IMR-90 (cell line): ENCODE measurements at regions not wholly inside any gene's neighbourhood (a gene's known extent, or its start where the extent isn't known, plus 50 kb on each side); places are given as distances from the start of the nearest gene placed in this dataset.

Source experiments
- ATAC-seq: fragments of 200-7000 bp; cut with Tn5 transposase; 2 replicates; pipeline ENCODE4 v1.9.1; 2020; ENCODE audit warnings: low read depth, mild to moderate bottlenecking, moderate library complexity
- BruUV-seq: library from RNA; stranded (reverse); fragments of 400-500 nt; replicated peaks from 2 replicates; lab custom pipeline; 2021; lab: Mats Ljungman, UMichigan
- CTCF ChIA-PET: fragments of 300-600 bp; formaldehyde crosslinking; extraction: SDS; loops from one replicate; lab custom pipeline; 2021; ENCODE audit warnings: antibody characterized with exemption; lab: Yijun Ruan, JAX
- POLR2A ChIA-PET: fragments of 300-600 bp; sonication (Branson Sonifier 250); formaldehyde crosslinking; loops from one replicate; lab custom pipeline; 2022; ENCODE audit warnings: antibody characterized with exemption; ENCODE audit not compliant: unreplicated experiment; lab: Charles Lee
- DNase-seq: peaks from one replicate; pipeline ENCODE4 v3.0.0; 2013
- H2AFZ ChIP-seq: replicated peaks from 2 replicates; pipeline ENCODE3; 2013; ENCODE audit warnings: low read length, mild to moderate bottlenecking; ENCODE audit not compliant: poor library complexity
- H2AK5ac ChIP-seq: 2 replicates; pipeline ENCODE4 v1.6.1; 2013; ENCODE audit warnings: low read depth, low read length, inconsistent platforms
- H2AK9ac ChIP-seq: replicated peaks from 2 replicates; pipeline ENCODE3; 2013; ENCODE audit warnings: mild to moderate bottlenecking, low read depth, low read length, moderate library complexity; ENCODE audit not compliant: poor library complexity
- H2BK120ac ChIP-seq: 2 replicates; pipeline ENCODE4 v1.6.1; 2013; ENCODE audit warnings: low read depth, low read length, inconsistent platforms
- H2BK15ac ChIP-seq: 3 replicates; pipeline ENCODE4 v1.6.1; 2013; ENCODE audit warnings: low read depth, low read length, inconsistent platforms
- H2BK20ac ChIP-seq: 2 replicates; pipeline ENCODE4 v1.6.1; 2013; ENCODE audit warnings: low read depth, mild to moderate bottlenecking, inconsistent platforms, low read length, moderate library complexity
- H2BK5ac ChIP-seq: 2 replicates; pipeline ENCODE4 v1.6.1; 2013; ENCODE audit warnings: mild to moderate bottlenecking, low read depth, low read length, inconsistent platforms; ENCODE audit not compliant: poor library complexity, severe bottlenecking
- H3K14ac ChIP-seq: replicated peaks from 2 replicates; pipeline ENCODE4 v1.6.1; 2013; ENCODE audit warnings: low read depth, low read length, inconsistent platforms
- H3K18ac ChIP-seq: 2 replicates; pipeline ENCODE4 v1.6.1; 2013; ENCODE audit warnings: low read depth, low read length, control low read depth
- H3K23ac ChIP-seq: 2 replicates; pipeline ENCODE4 v1.6.1; 2013; ENCODE audit warnings: low read depth, low read length, inconsistent platforms
- H3K27ac ChIP-seq: 2 replicates; pipeline ENCODE4 v1.5.1; 2013; ENCODE audit warnings: mild to moderate bottlenecking, control low read depth, low read length; ENCODE audit not compliant: insufficient read depth
- H3K27me3 ChIP-seq: 2 replicates; pipeline ENCODE4 v1.6.1; 2013; ENCODE audit warnings: low read length; ENCODE audit not compliant: control insufficient read depth, insufficient read depth
- H3K36me3 ChIP-seq: 2 replicates; pipeline ENCODE4 v1.6.1; 2013; ENCODE audit warnings: low read length, mixed read lengths; ENCODE audit not compliant: control insufficient read depth, insufficient read depth
- H3K4ac ChIP-seq: 2 replicates; pipeline ENCODE4 v1.6.1; 2013; ENCODE audit warnings: low read depth, low read length, inconsistent platforms
- H3K4me1 ChIP-seq: 2 replicates; pipeline ENCODE4 v1.6.1; 2013; ENCODE audit warnings: low read length, mixed read lengths; ENCODE audit not compliant: control insufficient read depth, insufficient read depth
- H3K4me2 ChIP-seq: 2 replicates; pipeline ENCODE4 v1.6.1; 2013; ENCODE audit warnings: low read depth, mild to moderate bottlenecking, control low read depth, low read length, moderate library complexity
- H3K4me3 ChIP-seq: 2 replicates; pipeline ENCODE4 v1.5.1; 2013; ENCODE audit warnings: low read depth, mild to moderate bottlenecking, control low read depth, low read length, moderate library complexity; ENCODE audit not compliant: insufficient read depth
- H3K56ac ChIP-seq: 2 replicates; pipeline ENCODE4 v1.6.1; 2013; ENCODE audit warnings: low read length, inconsistent platforms; ENCODE audit not compliant: insufficient read depth; ENCODE audit errors: extremely low read depth
- H3K79me1 ChIP-seq, 2 experiments: 2 replicates each; pipeline ENCODE4 v1.6.1; 2013; ENCODE audit warnings: low read length in 2 of 2, inconsistent platforms in 1 of 2, low read depth in 1 of 2
- H3K9ac ChIP-seq: 2 replicates; pipeline ENCODE4 v1.6.1; 2013; ENCODE audit warnings: low read depth, low read length, control low read depth
- H3K9me1 ChIP-seq: 2 replicates; pipeline ENCODE4 v1.6.1; 2013; ENCODE audit warnings: low read length, inconsistent platforms; ENCODE audit not compliant: insufficient read depth
- H3K9me3 ChIP-seq: 2 replicates; pipeline ENCODE4 v1.6.1; 2013; ENCODE audit warnings: low read length; ENCODE audit not compliant: control insufficient read depth, insufficient read depth
- H4K20me1 ChIP-seq: 2 replicates; pipeline ENCODE4 v1.6.1; 2013; ENCODE audit warnings: low read length, inconsistent platforms; ENCODE audit not compliant: insufficient read depth
- H4K5ac ChIP-seq: 2 replicates; pipeline ENCODE4 v1.6.1; 2013; ENCODE audit warnings: mild to moderate bottlenecking, low read depth, low read length, control low read depth
- H4K8ac ChIP-seq, 2 experiments: 2 replicates each; pipeline ENCODE4 v1.6.1; 2013; ENCODE audit warnings: low read depth in 2 of 2, low read length in 2 of 2, control low read depth in 1 of 2, inconsistent platforms in 1 of 2
- H4K91ac ChIP-seq: 2 replicates; pipeline ENCODE4 v1.6.1; 2013; ENCODE audit warnings: low read depth, low read length, inconsistent platforms; ENCODE audit not compliant: insufficient read depth
- FOS ChIP-seq: fragments of 150-350 bp; IDR thresholded peaks from 2 replicates; pipeline ENCODE4 v1.6.1; 2016; ENCODE audit warnings: low read depth, low read length
- WGBS, 2 experiments: methylation state at CpG; one replicate each; pipeline versions ENCODE4 v1.1.5 to v1.1.7; 2013; ENCODE audit warnings: missing lambda C conversion rate in 2 of 2; ENCODE audit not compliant: insufficient read length in 1 of 2; ENCODE audit errors: extremely low coverage in 2 of 2; 5-methylcytosine and 5-hydroxymethylcytosine counted together
- dilution Hi-C: fragments of 300-500 bp; cut with HindIII; formaldehyde crosslinking; loops from one replicate; pipeline ENCODE4 v1.14.3; 2018; ENCODE audit warnings: low sequenced_read_pairs; ENCODE audit not compliant: unreplicated experiment
- in situ Hi-C: fragments of 300-500 bp; cut with MboI; formaldehyde crosslinking; loops from 3 replicates; pipeline ENCODE4 v1.14.3; 2019; ENCODE audit warnings: low sequenced_read_pairs, inconsistent platforms, mixed read lengths
- intact Hi-C: fragments of 100-400 bp; cut with micrococcal nuclease; formaldehyde crosslinking; loops from 2 replicates; pipeline ENCODE4 v1.10.0; 2022

GRCh38 chr13:40207001-40207478 is 459.4 kb downstream of the FOXO1 start:
- no peak overlapping the region for H4K5ac ChIP-seq
- no peaks in the 10 kb centered on the region for H3K9me1 ChIP-seq
- H3K4me2 ChIP-seq = no peak overlapping the region
- no peaks in the 10 kb centered on the region for H4K20me1 ChIP-seq
- H2BK120ac ChIP-seq = no peak overlapping the region
- BruUV-seq = no TSS peak
- H4K8ac ChIP-seq = no peak overlapping the region
- no peak overlapping the region for H3K9ac ChIP-seq
- H3K9me3 ChIP-seq = no peaks in the 10 kb centered on the region
- no peak overlapping the region for H2BK15ac ChIP-seq
- no peak overlapping the region for H4K91ac ChIP-seq
- H2AK5ac ChIP-seq = no peak overlapping the region
- H3K79me1 ChIP-seq = no peaks in the 10 kb centered on the region
- no peak overlapping the region for H2BK5ac ChIP-seq
- no peak overlapping the region for H2AK9ac ChIP-seq
- CTCF ChIA-PET = no interaction called here
- no peak overlapping the region for H3K18ac ChIP-seq
- DNase-seq (no peak), ATAC-seq (no peak)
- H3K56ac ChIP-seq = no peak overlapping the region
- no peaks in the 10 kb centered on the region for H3K4me1 ChIP-seq
- no peak overlapping the region for H3K23ac ChIP-seq
- H3K4ac ChIP-seq = no peak overlapping the region
- WGBS, 2 experiments = no CpG with 5 or more reads among the region's 6 CpGs
- no peaks in the 10 kb centered on the region for H3K36me3 ChIP-seq
- no peaks in the 10 kb centered on the region for H3K27me3 ChIP-seq
- no peak overlapping the region for H3K14ac ChIP-seq
- H3K27ac ChIP-seq = no peak overlapping the region
- POLR2A ChIA-PET = no interaction called here
- intact Hi-C loops = no loop called here
- no peak overlapping the region for H3K4me3 ChIP-seq
- in situ Hi-C loops = no loop called here
- no peak for TF ChIP-seq FOS
- no peak overlapping the region for H2AFZ ChIP-seq
- H2BK20ac ChIP-seq = no peak overlapping the region
- dilution Hi-C loops = no loop called here
